Muscle layer of colon (tissue), 2 donors: ENCODE measurements at regions not wholly inside any gene's neighbourhood (a gene's known extent, or its start where the extent isn't known, plus 50 kb on each side); places are given as distances from the start of the nearest gene placed in this dataset.

Source experiments
- H3K27ac ChIP-seq: one replicate; pipeline ENCODE4 v1.7.0; 2013; ENCODE audit warnings: low read depth, mild to moderate bottlenecking, low read length, moderate library complexity
- H3K27me3 ChIP-seq, 2 donors: one replicate each; pipeline ENCODE4 v1.7.0; 2013; ENCODE audit warnings: low read length in 2 of 2, mild to moderate bottlenecking in 2 of 2; ENCODE audit not compliant: insufficient read depth in 2 of 2, control insufficient read depth in 1 of 2
- H3K36me3 ChIP-seq: one replicate; pipeline ENCODE4 v1.7.0; 2013; ENCODE audit warnings: mild to moderate bottlenecking, low read length; ENCODE audit not compliant: insufficient read depth
- H3K4me1 ChIP-seq: one replicate; pipeline ENCODE4 v1.7.0; 2013; ENCODE audit warnings: mild to moderate bottlenecking, low read length; ENCODE audit not compliant: insufficient read depth
- H3K4me3 ChIP-seq, 2 donors: one replicate each; pipeline ENCODE4 v1.7.0; 2013; ENCODE audit warnings: low read length in 2 of 2, low read depth in 1 of 2, mild to moderate bottlenecking in 1 of 2, moderate library complexity in 1 of 2
- H3K9ac ChIP-seq: one replicate; pipeline ENCODE4 v1.7.0; 2013; ENCODE audit warnings: low read length
- H3K9me3 ChIP-seq: one replicate; pipeline ENCODE4 v1.7.0; 2013; ENCODE audit warnings: mild to moderate bottlenecking, low read length
- donor health status: abdominal sarcoma.
- donor health status: Adenocarcinoma of cecum.

DNA sequence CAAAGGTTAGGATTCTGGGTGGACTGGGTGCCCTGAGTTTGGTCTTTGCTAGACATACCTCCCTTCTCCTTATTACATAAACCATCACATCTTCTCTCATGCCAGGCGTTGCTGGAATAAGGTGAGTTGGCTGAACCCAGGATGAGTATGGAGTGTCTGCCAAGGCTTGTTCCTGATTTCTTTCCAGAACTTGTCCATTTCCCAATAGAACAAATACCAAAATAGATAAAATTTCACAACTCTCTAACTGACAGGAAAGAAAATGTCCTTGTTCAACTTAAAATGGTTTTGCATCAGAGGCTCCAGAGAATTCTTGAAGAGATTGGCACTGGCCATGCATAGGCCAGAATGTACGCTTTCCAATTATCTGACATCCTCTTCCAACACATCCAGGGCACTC, 291.9 kb downstream of the IGSF11 start:
- Histone ChIP-seq H3K27ac (no peak overlapping the region), H3K4me3 (no peak overlapping the region), H3K9ac (no peak overlapping the region), H3K36me3 (no peaks in the 10 kb centered on the region), H3K27me3 (no peaks in the 10 kb centered on the region), H3K4me1 (no peaks in the 10 kb centered on the region), H3K9me3 (no peaks in the 10 kb centered on the region)

DNA sequence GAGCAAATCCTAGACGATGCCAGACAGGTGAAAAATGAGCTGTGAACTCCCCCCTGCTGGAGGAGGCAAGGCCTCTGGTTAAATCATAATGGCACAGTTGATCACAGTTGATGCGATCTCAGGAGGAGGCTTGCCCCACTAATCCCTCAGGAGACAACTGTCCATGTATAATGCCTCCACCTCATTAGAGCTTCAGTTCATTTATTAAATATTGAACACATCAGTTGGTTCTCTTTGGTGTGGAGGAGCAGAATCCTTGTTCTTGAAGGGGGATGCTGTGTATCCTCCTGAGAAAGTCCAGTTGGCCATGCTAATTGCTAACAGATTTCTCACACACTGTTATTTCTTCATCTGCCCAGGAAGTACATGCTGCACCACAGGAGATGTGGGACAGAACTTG, 290.5 kb downstream of the IGSF11 start:
- Histone ChIP-seq H3K4me3 (no peak overlapping the region), H3K27me3 (no peaks in the 10 kb centered on the region), H3K9ac (no peak overlapping the region), H3K4me1 (no peaks in the 10 kb centered on the region), H3K27ac (no peak overlapping the region), H3K9me3 (no peaks in the 10 kb centered on the region), H3K36me3 (no peaks in the 10 kb centered on the region)

DNA sequence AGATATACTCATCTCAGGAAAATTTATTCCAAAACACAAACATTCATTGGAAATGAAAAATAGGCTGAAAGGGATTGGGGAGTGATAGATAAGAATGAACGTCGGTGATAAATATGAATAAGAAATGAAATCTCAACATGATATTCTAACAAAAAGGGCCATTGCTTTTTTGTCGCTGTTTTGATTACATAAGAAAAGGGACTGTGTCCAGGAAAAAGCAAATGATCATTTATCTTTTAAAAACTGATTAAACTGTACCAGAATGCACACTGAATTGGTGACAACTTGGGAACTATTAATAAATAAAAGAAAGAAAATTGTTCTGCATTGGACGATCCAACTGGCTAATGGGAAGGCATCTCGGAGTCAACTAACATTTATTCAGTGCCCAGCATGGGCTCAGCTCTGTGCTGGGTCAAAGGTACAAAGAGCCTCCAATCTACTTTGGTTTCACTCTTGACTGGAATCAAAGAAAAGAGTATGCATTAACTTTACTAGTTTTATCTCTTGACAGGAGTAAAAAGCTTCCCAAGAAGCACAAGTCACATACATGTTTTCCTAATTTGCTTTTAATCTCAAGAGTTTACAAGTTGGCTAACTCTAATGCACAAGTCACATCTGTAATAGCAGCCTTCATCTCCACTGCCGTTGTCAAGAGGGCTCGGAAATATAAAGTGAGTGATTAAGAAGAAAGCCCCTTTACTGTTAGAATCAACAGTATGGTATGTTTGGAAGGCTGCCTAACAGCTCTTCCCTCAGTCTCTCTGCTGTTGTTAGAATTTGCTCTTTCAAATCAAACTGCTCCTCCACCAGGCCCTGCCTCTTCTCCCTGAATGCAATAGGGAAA, 280.0 kb downstream of the IGSF11 start:
- no peak overlapping the region for H3K27ac ChIP-seq
- H3K36me3 ChIP-seq: no peaks in the 10 kb centered on the region

DNA sequence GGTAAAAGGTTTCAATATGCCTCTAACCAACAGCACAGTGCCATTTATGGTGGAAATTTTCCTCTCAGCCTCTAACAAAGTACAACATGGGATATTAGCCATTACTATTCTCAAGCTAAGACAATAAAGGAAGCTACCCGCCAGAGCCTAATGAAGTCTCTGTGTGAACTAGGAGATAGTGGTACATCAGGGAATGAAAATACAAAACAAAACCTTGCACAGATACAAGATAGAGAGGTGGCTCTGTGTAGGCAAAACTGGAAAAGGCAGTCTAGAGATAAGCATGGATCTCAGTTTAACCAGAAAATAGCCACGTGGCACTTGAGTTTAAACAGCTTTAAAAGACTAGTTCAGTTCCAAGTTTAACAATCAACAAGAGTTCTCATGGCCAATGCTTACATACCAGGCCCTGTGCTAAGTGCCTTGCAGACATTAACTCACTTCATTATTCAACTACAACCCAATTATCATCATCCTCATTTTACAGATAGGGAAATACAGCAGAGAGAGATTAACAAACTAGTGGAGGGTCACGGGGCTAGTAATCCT, 279.3 kb downstream of the IGSF11 start:
- Histone ChIP-seq H3K4me1 (no peaks in the 10 kb centered on the region), H3K27ac (no peak overlapping the region), H3K36me3 (no peaks in the 10 kb centered on the region), H3K27me3 (no peaks in the 10 kb centered on the region), H3K4me3 (no peak overlapping the region), H3K9ac (no peak overlapping the region), H3K9me3 (no peaks in the 10 kb centered on the region)

More for the DNA sequence above, 280.0 kb downstream of the IGSF11 start:
- Histone ChIP-seq H3K4me1 (no peaks in the 10 kb centered on the region), H3K9ac (no peak overlapping the region), H3K4me3 (no peak overlapping the region), H3K27me3 (no peaks in the 10 kb centered on the region), H3K9me3 (no peaks in the 10 kb centered on the region)

DNA sequence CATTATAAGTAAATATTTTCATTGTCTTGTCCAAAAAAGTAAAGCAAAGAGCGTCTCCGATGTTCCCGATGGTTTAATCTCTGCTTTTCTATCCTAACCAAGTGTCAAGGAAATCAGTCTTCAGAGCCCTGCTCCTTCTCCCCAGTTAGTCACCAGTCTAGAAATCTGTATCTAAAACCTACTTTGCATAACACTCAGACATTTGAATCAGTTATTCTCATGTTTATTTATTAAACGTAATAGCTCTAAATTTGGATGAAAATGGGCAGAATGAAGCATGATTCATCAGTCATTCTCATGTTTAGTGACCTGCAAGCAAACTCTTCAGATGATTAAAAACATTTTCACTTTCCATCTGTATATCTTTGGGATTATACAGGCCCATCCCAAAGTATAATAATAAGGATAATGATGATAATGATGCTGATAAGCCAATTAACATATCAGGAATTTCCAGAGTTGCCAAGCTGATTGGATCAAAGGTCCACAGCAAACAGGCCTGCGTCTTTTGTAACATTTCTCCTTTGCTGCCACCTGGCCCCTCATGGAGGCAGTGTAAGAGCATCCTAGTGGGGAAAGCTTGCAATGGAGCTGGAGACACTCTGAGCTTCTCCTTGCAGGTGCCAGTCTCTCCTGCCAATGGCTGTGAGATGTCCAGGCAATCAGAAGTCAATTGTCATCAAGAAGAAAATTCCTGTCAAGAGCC, 273.9 kb downstream of the IGSF11 start:
- H3K4me1 ChIP-seq: no peaks in the 10 kb centered on the region
- no peak overlapping the region for H3K9ac ChIP-seq
- no peaks in the 10 kb centered on the region for H3K9me3 ChIP-seq
- H3K36me3 ChIP-seq: no peaks in the 10 kb centered on the region
- no peak overlapping the region for H3K27ac ChIP-seq
- no peaks in the 10 kb centered on the region for H3K27me3 ChIP-seq
- no peak overlapping the region for H3K4me3 ChIP-seq

DNA sequence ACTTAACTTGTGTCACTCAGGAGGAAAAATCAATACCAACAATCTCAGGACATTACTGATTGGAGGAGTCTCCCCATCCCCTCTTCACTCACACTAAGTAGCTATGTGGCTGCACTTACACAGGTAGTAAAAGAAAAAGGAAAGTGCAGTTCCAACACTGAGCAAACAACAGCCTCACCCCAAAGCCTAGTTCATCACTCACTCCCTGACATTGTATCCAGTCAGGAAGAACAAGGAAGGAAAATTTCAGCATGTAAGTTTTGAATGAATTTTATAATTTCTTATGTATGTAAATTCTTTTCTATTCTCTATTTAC, 273.4 kb downstream of the IGSF11 start:
- Histone ChIP-seq H3K4me1 (no peaks in the 10 kb centered on the region), H3K9me3 (no peaks in the 10 kb centered on the region), H3K27ac (no peak overlapping the region), H3K4me3 (no peak overlapping the region), H3K36me3 (no peaks in the 10 kb centered on the region), H3K9ac (no peak overlapping the region), H3K27me3 (no peaks in the 10 kb centered on the region)

DNA sequence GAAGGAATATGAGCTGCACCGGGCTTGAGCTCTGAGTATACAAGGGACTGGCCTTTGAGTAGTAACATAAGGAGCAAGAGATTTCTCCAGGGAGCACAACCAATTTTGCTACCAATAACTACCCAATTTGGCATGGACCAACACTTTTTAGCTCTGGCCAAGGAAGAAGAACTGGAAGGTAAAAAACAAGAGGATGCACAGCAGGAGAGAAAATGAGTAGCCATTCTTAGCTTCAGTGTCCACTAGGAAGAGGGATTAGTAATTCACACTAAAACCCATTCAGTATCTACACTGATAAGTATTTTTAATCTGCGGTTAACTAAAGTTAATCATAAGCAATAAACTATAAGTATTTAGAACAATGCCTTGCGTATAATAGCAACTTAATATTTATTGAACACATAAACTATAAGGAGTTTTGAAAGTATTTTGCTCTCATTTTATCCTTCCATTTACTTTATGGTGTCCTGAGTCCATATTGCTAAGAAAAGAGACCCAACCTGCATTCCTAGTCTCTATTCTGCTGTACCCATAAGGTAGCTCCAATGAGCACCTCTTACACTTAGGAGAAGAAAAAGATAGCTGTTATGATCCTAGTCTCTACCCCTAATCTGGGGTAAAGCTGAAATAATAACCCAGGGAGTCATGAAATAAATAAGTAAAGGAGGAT, 268.9 kb downstream of the IGSF11 start:
- H3K9ac ChIP-seq: no peak overlapping the region
- no peaks in the 10 kb centered on the region for H3K9me3 ChIP-seq
- no peaks in the 10 kb centered on the region for H3K36me3 ChIP-seq

DNA sequence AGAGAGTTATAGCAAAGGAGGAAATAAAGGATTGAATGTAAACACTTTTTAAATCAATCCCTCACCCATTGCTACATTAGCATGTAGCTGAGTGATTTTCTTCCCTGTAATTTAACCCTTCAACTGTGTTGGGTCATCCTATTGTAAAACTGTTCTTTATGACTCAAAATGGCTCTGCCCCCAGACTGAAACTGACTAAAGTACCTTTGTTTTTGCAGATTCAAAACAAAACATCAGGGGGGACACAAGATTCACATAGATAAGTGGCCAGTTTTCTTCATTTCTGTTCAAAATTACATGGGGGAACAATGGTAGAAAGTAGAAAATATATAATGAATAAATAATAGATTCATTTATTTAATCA, 268.4 kb downstream of the IGSF11 start:
- H3K4me3 ChIP-seq: no peak overlapping the region
- no peaks in the 10 kb centered on the region for H3K9me3 ChIP-seq
- H3K27me3 ChIP-seq: no peaks in the 10 kb centered on the region
- no peak overlapping the region for H3K27ac ChIP-seq
- H3K9ac ChIP-seq: no peak overlapping the region
- H3K36me3 ChIP-seq: no peaks in the 10 kb centered on the region
- no peaks in the 10 kb centered on the region for H3K4me1 ChIP-seq

More for the DNA sequence above, 268.9 kb downstream of the IGSF11 start:
- H3K4me3 ChIP-seq: no peak overlapping the region
- no peaks in the 10 kb centered on the region for H3K27me3 ChIP-seq
- no peak overlapping the region for H3K27ac ChIP-seq
- H3K4me1 ChIP-seq: no peaks in the 10 kb centered on the region

DNA sequence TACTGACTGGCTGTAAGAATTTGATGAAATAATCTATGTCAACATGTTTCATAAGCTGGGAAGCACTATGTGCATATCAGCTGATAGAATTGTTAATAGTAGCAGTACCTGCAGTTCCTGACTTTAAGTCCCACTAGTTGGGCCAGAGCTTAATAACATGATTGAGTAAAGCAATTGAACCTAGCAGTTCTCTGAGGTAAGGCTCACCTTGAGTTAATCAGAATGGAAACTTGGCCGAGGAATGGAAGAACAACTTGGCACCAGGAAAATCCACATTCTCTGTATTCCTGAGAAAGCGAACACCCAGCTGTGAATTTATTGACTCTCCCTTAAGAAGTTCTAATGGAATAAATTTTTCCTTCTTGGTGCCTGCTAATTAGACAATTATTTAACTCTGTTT, 262.6 kb downstream of the IGSF11 start:
- Histone ChIP-seq H3K27me3 (no peaks in the 10 kb centered on the region), H3K4me3 (no peak overlapping the region), H3K27ac (no peak overlapping the region), H3K4me1 (no peaks in the 10 kb centered on the region), H3K9me3 (no peaks in the 10 kb centered on the region), H3K36me3 (no peaks in the 10 kb centered on the region), H3K9ac (no peak overlapping the region)

DNA sequence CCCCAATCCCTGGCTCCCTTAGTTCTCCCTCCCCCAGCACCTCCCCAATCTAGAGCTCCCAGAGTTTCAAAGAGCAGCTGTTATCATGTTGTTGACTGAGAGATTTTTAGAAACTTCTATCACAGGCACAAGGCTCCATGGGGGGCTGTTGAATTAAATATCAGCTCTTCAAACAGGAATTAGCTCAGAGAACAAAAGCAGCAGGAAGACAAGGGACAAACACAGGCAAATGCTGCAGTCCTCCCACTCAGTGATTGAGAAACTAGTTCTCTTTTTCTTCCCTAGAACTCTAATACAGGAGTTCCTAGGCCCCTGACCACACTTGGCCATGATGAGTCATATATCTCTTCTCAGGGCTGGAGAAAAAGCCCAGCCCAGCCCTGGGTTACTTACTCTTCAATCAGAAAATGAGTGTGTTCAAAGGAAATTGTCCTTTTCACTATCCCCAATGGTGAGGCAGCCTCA, 262.1 kb downstream of the IGSF11 start:
- Histone ChIP-seq H3K27ac (no peak overlapping the region), H3K4me1 (no peaks in the 10 kb centered on the region), H3K9me3 (no peaks in the 10 kb centered on the region), H3K9ac (no peak overlapping the region), H3K4me3 (no peak overlapping the region), H3K36me3 (no peaks in the 10 kb centered on the region), H3K27me3 (no peaks in the 10 kb centered on the region)

DNA sequence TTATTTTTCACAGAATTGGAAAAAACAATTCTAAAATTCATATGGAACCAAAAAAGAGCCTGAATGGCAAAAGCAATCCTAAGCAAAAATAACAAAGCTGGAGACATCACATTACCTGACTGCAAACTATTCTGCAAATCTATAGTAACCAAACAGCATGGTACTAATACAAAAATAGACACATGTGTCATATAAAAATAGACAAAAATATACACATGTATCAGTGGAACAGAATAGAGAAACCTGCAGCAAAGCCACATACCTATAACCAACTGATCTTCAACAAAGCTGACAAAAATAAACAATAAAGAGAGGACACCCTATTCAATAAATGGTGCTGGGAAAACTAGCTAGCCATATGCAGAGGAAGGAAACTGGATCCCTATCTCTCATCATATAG, 259.6 kb downstream of the IGSF11 start:
- H3K27me3 ChIP-seq: no peaks in the 10 kb centered on the region
- H3K36me3 ChIP-seq: no peaks in the 10 kb centered on the region
- H3K4me1 ChIP-seq: no peaks in the 10 kb centered on the region
- no peak overlapping the region for H3K4me3 ChIP-seq
- H3K9me3 ChIP-seq: no peaks in the 10 kb centered on the region
- no peak overlapping the region for H3K27ac ChIP-seq
- H3K9ac ChIP-seq: no peak overlapping the region
